PFSK-1 (cell line): ENCODE measurements at regions not wholly inside any gene's neighbourhood (a gene's known extent, or its start where the extent isn't known, plus 50 kb on each side); places are given as distances from the start of the nearest gene placed in this dataset.

Source experiments
- FOXP2 ChIP-seq: optimal IDR thresholded peaks from 2 replicates; pipeline ENCODE3; 2011; ENCODE audit warnings: borderline replicate concordance, control low read depth, inconsistent platforms; ENCODE audit not compliant: insufficient read depth; ENCODE audit errors: extremely low read length, extremely low read depth
- POLR2AphosphoS5 ChIP-seq: IDR thresholded peaks from 2 replicates; pipeline ENCODE4 v1.6.1; 2012; ENCODE audit warnings: low read depth, mild to moderate bottlenecking, control low read depth, low read length, moderate library complexity
- REST ChIP-seq, 2 experiments: IDR thresholded peaks; 2 replicates each; pipeline versions ENCODE4 v1.6.1 to v1.8.0; 2011 to 2012; ENCODE audit warnings: low read depth in 2 of 2, low read length in 2 of 2, control low read depth in 1 of 2, inconsistent platforms in 1 of 2, mild to moderate bottlenecking in 1 of 2, moderate library complexity in 1 of 2; ENCODE audit not compliant: insufficient read depth in 1 of 2
- SIN3A ChIP-seq: IDR thresholded peaks from 2 replicates; pipeline ENCODE4 v1.6.1; 2012; ENCODE audit warnings: mild to moderate bottlenecking, low read length, moderate library complexity, borderline replicate concordance; ENCODE audit not compliant: insufficient read depth
- TAF1 ChIP-seq: IDR thresholded peaks from 2 replicates; pipeline ENCODE4 v1.6.1; 2012; ENCODE audit warnings: low read length, control low read depth, borderline replicate concordance; ENCODE audit not compliant: insufficient read depth

- TF ChIP-seq FOXP2 = no peak
- TF ChIP-seq REST (IDR thresholded peaks at IDR 0.05; ENCODE audit: insufficient read depth in 1 of 2, low read depth in 2 of 2, low read length in 2 of 2) = no peak
- TF ChIP-seq SIN3A = no peak
- no peak for TF ChIP-seq POLR2AphosphoS5
- no peak for TF ChIP-seq TAF1
These were observed 813.7 kb upstream of the ACVR2A start for GRCh38 chr2:147030966-147031720.

GRCh38 chr2:147027436-147027835 is 817.4 kb upstream of the ACVR2A start:
- TF ChIP-seq POLR2AphosphoS5 = no peak
- no peak for TF ChIP-seq TAF1

GRCh38 chr2:147026664-147027295 is 818.0 kb upstream of the ACVR2A start:
- TF ChIP-seq TAF1 (no peak), SIN3A (no peak), REST (IDR thresholded peaks at IDR 0.05; ENCODE audit: insufficient read depth in 1 of 2, low read depth in 2 of 2, low read length in 2 of 2) (no peak), FOXP2 (no peak), POLR2AphosphoS5 (no peak)

GRCh38 chr2:147025646-147026585 is 818.9 kb upstream of the ACVR2A start:
- TF ChIP-seq FOXP2 (no peak), REST (IDR thresholded peaks at IDR 0.05; ENCODE audit: insufficient read depth in 1 of 2, low read depth in 2 of 2, low read length in 2 of 2) (no peak), POLR2AphosphoS5 (no peak), SIN3A (no peak), TAF1 (no peak)

- TF ChIP-seq POLR2AphosphoS5 (no peak), TAF1 (no peak), FOXP2 (no peak)
These were observed 825.5 kb upstream of the ACVR2A start for GRCh38 chr2:147019311-147019710.
